H1 (cell line): ENCODE measurements at regions not wholly inside any gene's neighbourhood (a gene's known extent, or its start where the extent isn't known, plus 50 kb on each side); places are given as distances from the start of the nearest gene placed in this dataset.

Source experiments
- CHD7 ChIP-seq: fragments of 300-600 bp; sonication (generic); IDR thresholded peaks from 2 replicates; pipeline ENCODE4 v1.7.1; 2012; ENCODE audit warnings: low read length, moderate library complexity, mild to moderate bottlenecking, inconsistent platforms; ENCODE audit not compliant: insufficient replicate concordance
- CREB1 ChIP-seq: IDR thresholded peaks from 2 replicates; pipeline ENCODE4 v1.6.1; 2012; ENCODE audit warnings: inconsistent platforms
- EZH2 ChIP-seq: fragments of 200-600 bp; sonication (generic); IDR thresholded peaks from 2 replicates; pipeline ENCODE4 v1.7.1; 2012; ENCODE audit warnings: low read depth, mild to moderate bottlenecking, moderate library complexity, low read length, inconsistent platforms; ENCODE audit not compliant: severe bottlenecking
- HDAC6 ChIP-seq: IDR thresholded peaks from one replicate; pipeline ENCODE4 v1.7.1; 2012; ENCODE audit warnings: low read depth, mild to moderate bottlenecking, inconsistent platforms, low read length, moderate library complexity
- PHF8 ChIP-seq: fragments of 200-600 bp; sonication (generic); conservative IDR thresholded peaks from 2 replicates; pipeline ENCODE4 v1.7.1; 2012; ENCODE audit warnings: low read depth, mild to moderate bottlenecking, inconsistent platforms, low read length, moderate library complexity
- POU5F1 ChIP-seq: IDR thresholded peaks from 2 replicates; pipeline ENCODE4 v1.6.1; 2011; ENCODE audit warnings: low read depth, mild to moderate bottlenecking, low read length, moderate library complexity
- RNF2 ChIP-seq: fragments of 200-900, 300-1000 bp; sonication (generic); IDR thresholded peaks from 2 replicates; pipeline ENCODE4 v1.7.1; 2016; ENCODE audit warnings: borderline replicate concordance, low read depth, mild to moderate bottlenecking, antibody characterized with exemption, low read length; ENCODE audit not compliant: poor library complexity, severe bottlenecking; ENCODE audit errors: missing control alignments
- SIX5 ChIP-seq: IDR thresholded peaks from 2 replicates; pipeline ENCODE4 v1.6.1; 2011; ENCODE audit warnings: mild to moderate bottlenecking, low read depth, low read length
- TAF7 ChIP-seq: optimal IDR thresholded peaks from 2 replicates; pipeline ENCODE3; 2011; ENCODE audit warnings: low read depth, mild to moderate bottlenecking, inconsistent platforms, low read length, moderate library complexity, borderline replicate concordance
- TBP ChIP-seq: IDR thresholded peaks from 2 replicates; pipeline ENCODE4 v1.6.1; 2011; ENCODE audit warnings: low read depth, low read length, improper control_type of control experiment
- YY1 ChIP-seq: IDR thresholded peaks from 2 replicates; pipeline ENCODE4 v1.6.1; 2011; ENCODE audit warnings: low read depth, mild to moderate bottlenecking, low read length

GRCh38 chr3:107064405-107065060, 312.7 kb upstream of the CCDC54 start (continued):
- TF ChIP-seq CHD7 (no peak), TBP (no peak), RNF2 (no peak), SIX5 (no peak), CREB1 (no peak), HDAC6 (no peak), POU5F1 (no peak), EZH2 (no peak), PHF8 (no peak), YY1 (no peak), TAF7 (peak; percentile 42)
